Lower leg skin (tissue), 3 donors: ENCODE measurements at regions not wholly inside any gene's neighbourhood (a gene's known extent, or its start where the extent isn't known, plus 50 kb on each side); places are given as distances from the start of the nearest gene placed in this dataset.

ENCODE experiments used
- POLR2A ChIP-seq, 2 donors: fragments of 450-650 bp; IDR thresholded peaks; one replicate each; pipeline ENCODE4 v1.6.1; 2016 to 2017; ENCODE audit warnings: antibody characterized with exemption in 2 of 2, mild to moderate bottlenecking in 1 of 2, moderate library complexity in 1 of 2
- TF ChIP-seq, protein P1 (sequence below), 3 donors: fragments of 450-650 bp; IDR thresholded peaks; one replicate each; pipeline ENCODE4 v1.5.1; 2016; ENCODE audit warnings: antibody characterized with exemption in 3 of 3, mild to moderate bottlenecking in 3 of 3, moderate library complexity in 2 of 3

DNA sequence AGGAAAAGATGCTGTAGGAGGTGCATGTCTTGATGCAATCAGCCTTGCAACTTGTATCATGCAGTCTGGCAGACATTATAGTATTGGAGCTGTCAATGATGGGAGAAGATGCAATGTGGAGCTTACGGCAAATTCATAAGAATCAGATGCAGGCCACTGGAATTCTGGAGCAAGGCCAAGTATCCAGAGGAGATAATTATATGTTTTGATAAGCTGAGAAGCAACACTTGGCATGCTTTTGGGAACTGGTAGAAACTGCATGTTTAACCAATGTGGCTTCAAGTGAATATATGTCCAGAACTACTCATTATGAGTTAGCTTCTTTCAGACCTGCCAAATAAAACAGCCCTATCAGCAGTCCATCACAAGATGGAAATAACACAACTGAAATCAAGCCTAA is 249.1 kb upstream of the PPFIA2 start:
- TF ChIP-seq, protein P1, sequence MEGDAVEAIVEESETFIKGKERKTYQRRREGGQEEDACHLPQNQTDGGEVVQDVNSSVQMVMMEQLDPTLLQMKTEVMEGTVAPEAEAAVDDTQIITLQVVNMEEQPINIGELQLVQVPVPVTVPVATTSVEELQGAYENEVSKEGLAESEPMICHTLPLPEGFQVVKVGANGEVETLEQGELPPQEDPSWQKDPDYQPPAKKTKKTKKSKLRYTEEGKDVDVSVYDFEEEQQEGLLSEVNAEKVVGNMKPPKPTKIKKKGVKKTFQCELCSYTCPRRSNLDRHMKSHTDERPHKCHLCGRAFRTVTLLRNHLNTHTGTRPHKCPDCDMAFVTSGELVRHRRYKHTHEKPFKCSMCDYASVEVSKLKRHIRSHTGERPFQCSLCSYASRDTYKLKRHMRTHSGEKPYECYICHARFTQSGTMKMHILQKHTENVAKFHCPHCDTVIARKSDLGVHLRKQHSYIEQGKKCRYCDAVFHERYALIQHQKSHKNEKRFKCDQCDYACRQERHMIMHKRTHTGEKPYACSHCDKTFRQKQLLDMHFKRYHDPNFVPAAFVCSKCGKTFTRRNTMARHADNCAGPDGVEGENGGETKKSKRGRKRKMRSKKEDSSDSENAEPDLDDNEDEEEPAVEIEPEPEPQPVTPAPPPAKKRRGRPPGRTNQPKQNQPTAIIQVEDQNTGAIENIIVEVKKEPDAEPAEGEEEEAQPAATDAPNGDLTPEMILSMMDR (IDR thresholded peaks at IDR 0.05) = no peak
- TF ChIP-seq POLR2A (IDR thresholded peaks at IDR 0.05) = no peak
